Calu3 (cell line): ENCODE measurements at regions not wholly inside any gene's neighbourhood (a gene's known extent, or its start where the extent isn't known, plus 50 kb on each side); places are given as distances from the start of the nearest gene placed in this dataset.

Source experiments
- BruUV-seq: library from RNA; stranded (reverse); fragments of 400-500 nt; replicated peaks from 2 replicates; lab custom pipeline; 2021; lab: Mats Ljungman, UMichigan
- CTCF ChIA-PET: fragments of 300-600 bp; sonication (Branson Sonifier 250); formaldehyde crosslinking; loops from one replicate; lab custom pipeline; 2022; ENCODE audit warnings: antibody characterized with exemption; lab: Charles Lee
- DNase-seq: peaks from one replicate; pipeline ENCODE4 v3.0.0; 2022
- H3K27ac Mint-ChIP-seq: one replicate; pipeline ENCODE4 v1.8.0; 2022; ENCODE audit warnings: mixed read lengths; ENCODE audit not compliant: unreplicated experiment
- H3K27me3 Mint-ChIP-seq: one replicate; pipeline ENCODE4 v1.8.0; 2022; ENCODE audit warnings: mixed read lengths; ENCODE audit not compliant: unreplicated experiment
- H3K36me3 Mint-ChIP-seq: one replicate; pipeline ENCODE4 v1.8.0; 2022; ENCODE audit warnings: mild to moderate bottlenecking, moderate library complexity, mixed read lengths; ENCODE audit not compliant: insufficient read depth, unreplicated experiment
- H3K4me1 Mint-ChIP-seq: one replicate; pipeline ENCODE4 v1.8.0; 2022; ENCODE audit warnings: mild to moderate bottlenecking, low read depth, mixed read lengths; ENCODE audit not compliant: unreplicated experiment
- H3K4me3 Mint-ChIP-seq: one replicate; pipeline ENCODE4 v1.8.0; 2022; ENCODE audit warnings: mild to moderate bottlenecking, low read depth, moderate library complexity, mixed read lengths; ENCODE audit not compliant: unreplicated experiment
- H3K9me3 Mint-ChIP-seq: one replicate; pipeline ENCODE4 v1.8.0; 2022; ENCODE audit warnings: low read depth, mixed read lengths; ENCODE audit not compliant: unreplicated experiment
- intact Hi-C: fragments of 100-400 bp; cut with micrococcal nuclease; formaldehyde crosslinking; loops from one replicate; pipeline ENCODE4 v1.10.0; 2022; ENCODE audit not compliant: unreplicated experiment
- TF ChIP-seq, protein P1 (sequence below): fragments of 200-600 bp; IDR thresholded peaks from one replicate; pipeline ENCODE4 v1.8.0; 2022; ENCODE audit warnings: antibody characterized with exemption; ENCODE audit not compliant: unreplicated experiment

DNA sequence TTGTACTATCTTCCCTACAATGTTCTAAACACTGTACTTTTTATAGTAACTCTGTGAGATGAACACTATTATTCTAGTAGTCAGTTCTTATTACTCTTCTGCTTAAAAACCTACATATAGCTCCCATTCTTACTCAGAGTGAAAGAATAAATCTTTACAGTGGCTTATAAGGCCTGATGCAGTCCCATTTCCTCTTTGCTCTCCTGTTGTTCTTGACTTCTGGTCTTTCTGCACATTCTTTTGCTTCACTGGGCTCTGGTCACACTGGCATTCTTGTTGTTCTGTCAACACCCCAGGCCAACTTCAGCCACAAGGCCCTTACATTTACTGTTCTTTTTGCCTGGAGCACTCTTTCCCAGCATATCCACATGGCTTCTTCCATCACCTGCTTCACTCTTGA is 58.2 kb upstream of the TP63 start:
- intact Hi-C loops, result loop anchor here (5.0 to 10.0 kb wide), 2 partner anchors 301 to 372 kb away; no protein-coding TSS in a partner anchor
- no peak overlapping the region for H3K4me3 Mint-ChIP-seq
- CTCF ChIA-PET, result interaction anchor here (0.5 to 1.2 kb wide), 4 partner anchors 137 to 1651 kb away, joined by 3 to 5 read pairs (median 3); no protein-coding TSS in a partner anchor

GRCh38 chr3:189576486-189576885 is 54.7 kb upstream of the TP63 start:
- intact Hi-C loops, result loop anchor here (10.0 kb wide), 1 partner anchor 368 kb away; no protein-coding TSS in a partner anchor
- Mint-ChIP-seq H3K36me3 (no peaks in the 10 kb centered on the region), H3K27ac (no peak overlapping the region), H3K4me3 (no peak overlapping the region), H3K27me3 (no peaks in the 10 kb centered on the region), H3K4me1 (peaks cover 15% of the 10 kb centered on the region), H3K9me3 (peaks cover 6% of the 10 kb centered on the region)
- no TSS peak for BruUV-seq
- DNase-seq, result no peak
- TF ChIP-seq, protein P1, sequence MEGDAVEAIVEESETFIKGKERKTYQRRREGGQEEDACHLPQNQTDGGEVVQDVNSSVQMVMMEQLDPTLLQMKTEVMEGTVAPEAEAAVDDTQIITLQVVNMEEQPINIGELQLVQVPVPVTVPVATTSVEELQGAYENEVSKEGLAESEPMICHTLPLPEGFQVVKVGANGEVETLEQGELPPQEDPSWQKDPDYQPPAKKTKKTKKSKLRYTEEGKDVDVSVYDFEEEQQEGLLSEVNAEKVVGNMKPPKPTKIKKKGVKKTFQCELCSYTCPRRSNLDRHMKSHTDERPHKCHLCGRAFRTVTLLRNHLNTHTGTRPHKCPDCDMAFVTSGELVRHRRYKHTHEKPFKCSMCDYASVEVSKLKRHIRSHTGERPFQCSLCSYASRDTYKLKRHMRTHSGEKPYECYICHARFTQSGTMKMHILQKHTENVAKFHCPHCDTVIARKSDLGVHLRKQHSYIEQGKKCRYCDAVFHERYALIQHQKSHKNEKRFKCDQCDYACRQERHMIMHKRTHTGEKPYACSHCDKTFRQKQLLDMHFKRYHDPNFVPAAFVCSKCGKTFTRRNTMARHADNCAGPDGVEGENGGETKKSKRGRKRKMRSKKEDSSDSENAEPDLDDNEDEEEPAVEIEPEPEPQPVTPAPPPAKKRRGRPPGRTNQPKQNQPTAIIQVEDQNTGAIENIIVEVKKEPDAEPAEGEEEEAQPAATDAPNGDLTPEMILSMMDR, result no peak
- CTCF ChIA-PET, result interaction anchor here (0.8 kb wide), 1 partner anchor 8 kb away, joined by 3 read pairs; no protein-coding TSS in a partner anchor

More for the DNA sequence above, 58.2 kb upstream of the TP63 start:
- BruUV-seq, result no TSS peak
- no peak for DNase-seq
- Mint-ChIP-seq H3K36me3 (no peaks in the 10 kb centered on the region), H3K9me3 (peaks cover 6% of the 10 kb centered on the region), H3K4me1 (peaks cover 15% of the 10 kb centered on the region), H3K27ac (peak overlapping the region; percentile 1), H3K27me3 (no peaks in the 10 kb centered on the region)
- TF ChIP-seq, protein P1, result no peak

GRCh38 chr3:189577050-189577951 is 53.9 kb upstream of the TP63 start:
- Mint-ChIP-seq H3K4me3 (no peak overlapping the region), H3K36me3 (no peaks in the 10 kb centered on the region), H3K27me3 (no peaks in the 10 kb centered on the region), H3K9me3 (peaks cover 6% of the 10 kb centered on the region), H3K4me1 (peaks cover 12% of the 10 kb centered on the region), H3K27ac (peak overlapping the region; percentile 15)
- CTCF ChIA-PET, result interaction anchor here (0.8 kb wide), 2 partner anchors 7 to 348 kb away, joined by 3 to 8 read pairs; no protein-coding TSS in a partner anchor
- TF ChIP-seq, protein P1, result no peak
- intact Hi-C loops, result loop anchor here (10.0 kb wide), 1 partner anchor 368 kb away; no protein-coding TSS in a partner anchor
- DNase-seq, result no peak
- BruUV-seq, result no TSS peak

DNA sequence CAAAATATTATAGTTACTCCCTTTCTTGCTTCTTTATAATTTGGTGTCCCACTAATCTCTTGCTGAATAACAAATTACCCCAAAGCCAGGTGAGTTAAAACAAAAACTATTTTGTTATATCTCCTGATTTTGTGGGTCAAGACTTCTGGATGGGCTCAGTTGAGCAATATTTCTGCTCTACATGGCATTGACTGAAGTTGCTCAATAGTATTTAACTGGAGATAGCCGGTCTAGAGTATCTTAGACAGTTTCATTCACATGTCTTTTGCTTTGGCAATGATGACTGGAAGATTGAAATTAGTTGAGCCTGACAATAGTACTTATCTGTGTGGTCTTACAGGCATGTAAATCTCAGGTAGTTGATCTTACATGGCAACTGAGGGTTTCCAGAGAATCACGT is 51.0 kb upstream of the TP63 start:
- H3K27me3 Mint-ChIP-seq, result no peaks in the 10 kb centered on the region
- TF ChIP-seq, protein P1, result no peak
- no peak overlapping the region for H3K27ac Mint-ChIP-seq
- H3K4me1 Mint-ChIP-seq, result no peaks in the 10 kb centered on the region
- no peaks in the 10 kb centered on the region for H3K36me3 Mint-ChIP-seq
- H3K4me3 Mint-ChIP-seq, result no peak overlapping the region
- H3K9me3 Mint-ChIP-seq, result peaks cover 6% of the 10 kb centered on the region
- CTCF ChIA-PET, result no interaction called here
- intact Hi-C loops, result no loop called here
- no peak for DNase-seq
- BruUV-seq, result no TSS peak
